Inflammatory macrophage (primary cell): ENCODE measurements at regions not wholly inside any gene's neighbourhood (a gene's known extent, or its start where the extent isn't known, plus 50 kb on each side); places are given as distances from the start of the nearest gene placed in this dataset.
"Not testable (repeated sequence)": the region's sequence is repeated elsewhere in the genome, so short reads cannot be mapped to it uniquely, and the experiment has no call there.

Experiments used
- DNase-seq, 2 donors: peaks; one replicate each; pipeline ENCODE4 v3.0.0-alpha.2; 2020 to 2022

- no peak for DNase-seq
Measured at GRCh38 chrX:1012678-1013300, 199.7 kb downstream of the CRLF2 start.

GRCh38 chrX:1011691-1012283, 200.7 kb downstream of the CRLF2 start:
- DNase-seq = no peak

GRCh38 chrX:1009771-1010170, 202.7 kb downstream of the CRLF2 start:
- DNase-seq = no peak

GRCh38 chrX:1006156-1006730, 206.2 kb downstream of the CRLF2 start:
- DNase-seq = no peak

- no peak for DNase-seq
Measured at GRCh38 chrX:1002611-1003010, 209.8 kb downstream of the CRLF2 start.

GRCh38 chrX:997631-998137, 214.8 kb downstream of the CRLF2 start:
- DNase-seq = no peak

GRCh38 chrX:994780-995179, 217.7 kb downstream of the CRLF2 start:
- no peak for DNase-seq

- peak; percentile 86 to 96 for DNase-seq
Measured at GRCh38 chrX:989959-990510, 222.4 kb downstream of the CRLF2 start.

- not testable (repeated sequence) for DNase-seq
Measured at GRCh38 chrX:988530-988929, 223.9 kb downstream of the CRLF2 start.

- DNase-seq = no peak
Measured at GRCh38 chrX:981791-982626, 230.4 kb downstream of the CRLF2 start.

- no peak for DNase-seq
Measured at GRCh38 chrX:980587-981235, 231.7 kb downstream of the CRLF2 start.

- not testable (repeated sequence) for DNase-seq
Measured at GRCh38 chrX:979127-979526, 233.3 kb downstream of the CRLF2 start.

GRCh38 chrX:973010-973632, 239.3 kb downstream of the CRLF2 start:
- DNase-seq = no peak

GRCh38 chrX:968148-968965, 244.1 kb downstream of the CRLF2 start:
- no peak for DNase-seq

- no peak for DNase-seq
Measured at GRCh38 chrX:966396-967070, 245.9 kb downstream of the CRLF2 start.

- DNase-seq = no peak
Measured at GRCh38 chrX:964831-965416, 247.5 kb downstream of the CRLF2 start.

- DNase-seq = no peak
Measured at GRCh38 chrX:960821-961220, 251.6 kb downstream of the CRLF2 start.

GRCh38 chrX:959595-959994, 252.9 kb downstream of the CRLF2 start:
- no peak for DNase-seq

- not testable (repeated sequence) for DNase-seq
Measured at GRCh38 chrX:955168-955781, 257.2 kb downstream of the CRLF2 start.
